Esophagus squamous epithelium (tissue), 4 donors: ENCODE measurements at regions not wholly inside any gene's neighbourhood (a gene's known extent, or its start where the extent isn't known, plus 50 kb on each side); places are given as distances from the start of the nearest gene placed in this dataset.

Experiments
- POLR2A ChIP-seq, 4 donors: fragments of 450-650 bp; IDR thresholded peaks; one replicate each; pipeline ENCODE4 v1.6.1; 2017; ENCODE audit warnings: antibody characterized with exemption in 4 of 4, mild to moderate bottlenecking in 4 of 4, moderate library complexity in 3 of 4
- TF ChIP-seq, protein P1 (sequence below), 6 experiments: fragments of 450-650 bp in 4 of 6; fragments of 200-600 bp in 2 of 6; sonication (generic) in 2 of 6; IDR thresholded peaks; one replicate each; pipeline ENCODE4 v1.5.1; 2016 to 2019; ENCODE audit warnings: antibody characterized with exemption in 6 of 6, mild to moderate bottlenecking in 4 of 6, moderate library complexity in 4 of 6

DNA sequence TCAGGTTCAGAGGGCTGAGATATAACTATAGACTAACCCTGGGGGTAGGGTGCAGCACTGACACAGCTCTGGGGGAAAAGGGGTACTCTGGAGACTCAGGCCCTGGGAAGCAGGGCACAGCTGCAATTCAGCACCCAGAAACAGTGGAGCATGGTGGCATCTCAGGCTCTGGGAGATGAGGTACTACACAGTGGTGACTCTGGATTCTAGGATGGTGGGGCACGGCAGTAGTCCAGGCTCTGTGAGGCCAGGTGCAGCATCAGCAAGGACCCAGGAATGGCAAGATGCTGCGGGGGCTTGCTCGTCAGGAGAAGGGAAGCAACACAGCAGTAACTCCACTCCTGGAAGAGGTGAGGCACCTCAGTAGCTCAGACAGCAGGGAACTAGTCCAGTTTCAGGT is 271.5 kb upstream of the MOCS1 start:
- TF ChIP-seq, protein P1, sequence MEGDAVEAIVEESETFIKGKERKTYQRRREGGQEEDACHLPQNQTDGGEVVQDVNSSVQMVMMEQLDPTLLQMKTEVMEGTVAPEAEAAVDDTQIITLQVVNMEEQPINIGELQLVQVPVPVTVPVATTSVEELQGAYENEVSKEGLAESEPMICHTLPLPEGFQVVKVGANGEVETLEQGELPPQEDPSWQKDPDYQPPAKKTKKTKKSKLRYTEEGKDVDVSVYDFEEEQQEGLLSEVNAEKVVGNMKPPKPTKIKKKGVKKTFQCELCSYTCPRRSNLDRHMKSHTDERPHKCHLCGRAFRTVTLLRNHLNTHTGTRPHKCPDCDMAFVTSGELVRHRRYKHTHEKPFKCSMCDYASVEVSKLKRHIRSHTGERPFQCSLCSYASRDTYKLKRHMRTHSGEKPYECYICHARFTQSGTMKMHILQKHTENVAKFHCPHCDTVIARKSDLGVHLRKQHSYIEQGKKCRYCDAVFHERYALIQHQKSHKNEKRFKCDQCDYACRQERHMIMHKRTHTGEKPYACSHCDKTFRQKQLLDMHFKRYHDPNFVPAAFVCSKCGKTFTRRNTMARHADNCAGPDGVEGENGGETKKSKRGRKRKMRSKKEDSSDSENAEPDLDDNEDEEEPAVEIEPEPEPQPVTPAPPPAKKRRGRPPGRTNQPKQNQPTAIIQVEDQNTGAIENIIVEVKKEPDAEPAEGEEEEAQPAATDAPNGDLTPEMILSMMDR (IDR thresholded peaks at IDR 0.05): no peak
- no peak for TF ChIP-seq POLR2A (IDR thresholded peaks at IDR 0.05)
